ENCODE measurements at regions not wholly inside any gene's neighbourhood (a gene's known extent, or its start where the extent isn't known, plus 50 kb on each side); places are given as distances from the start of the nearest gene placed in this dataset.

DNA sequence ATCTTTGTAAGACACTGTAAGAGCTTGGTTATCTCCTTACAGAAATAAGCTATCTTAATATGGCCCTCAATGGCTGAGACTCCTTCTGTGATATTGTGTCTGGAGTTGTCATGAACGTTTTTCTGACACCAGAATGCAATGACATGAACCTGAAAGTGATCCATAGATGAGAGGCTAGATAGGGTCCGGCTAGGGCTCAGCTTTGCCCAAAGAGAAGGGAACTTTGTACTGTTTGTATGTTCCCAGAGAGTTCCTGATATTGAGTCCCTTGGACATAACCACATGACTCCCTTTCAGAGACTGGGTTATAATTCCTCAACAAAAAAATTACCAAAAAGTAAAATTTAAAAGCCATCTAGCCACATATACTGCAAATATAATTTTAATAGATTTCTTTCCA, 575.8 kb upstream of the CLINT1 start:
- DNase-seq = no peak

DNA sequence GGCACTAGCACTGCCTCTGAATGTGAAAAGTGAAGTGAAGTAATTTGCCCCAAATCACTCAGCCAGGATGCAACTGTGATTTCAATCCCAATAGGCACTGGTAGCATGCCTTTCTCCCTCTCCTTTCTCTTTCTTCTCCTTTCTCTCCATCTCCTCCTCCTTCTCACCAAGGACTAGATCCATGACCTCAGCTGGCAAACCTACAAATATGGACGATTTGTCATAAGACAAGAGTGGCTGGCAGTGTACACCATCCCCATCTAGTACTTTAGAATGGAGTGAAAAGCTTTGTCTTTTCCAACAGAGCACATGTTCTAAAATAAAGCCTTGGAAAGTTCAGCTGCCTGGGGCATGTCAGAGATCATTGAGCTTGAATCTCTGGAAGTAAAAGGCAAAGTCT, 574.7 kb upstream of the CLINT1 start:
- DNase-seq = no peak

DNA sequence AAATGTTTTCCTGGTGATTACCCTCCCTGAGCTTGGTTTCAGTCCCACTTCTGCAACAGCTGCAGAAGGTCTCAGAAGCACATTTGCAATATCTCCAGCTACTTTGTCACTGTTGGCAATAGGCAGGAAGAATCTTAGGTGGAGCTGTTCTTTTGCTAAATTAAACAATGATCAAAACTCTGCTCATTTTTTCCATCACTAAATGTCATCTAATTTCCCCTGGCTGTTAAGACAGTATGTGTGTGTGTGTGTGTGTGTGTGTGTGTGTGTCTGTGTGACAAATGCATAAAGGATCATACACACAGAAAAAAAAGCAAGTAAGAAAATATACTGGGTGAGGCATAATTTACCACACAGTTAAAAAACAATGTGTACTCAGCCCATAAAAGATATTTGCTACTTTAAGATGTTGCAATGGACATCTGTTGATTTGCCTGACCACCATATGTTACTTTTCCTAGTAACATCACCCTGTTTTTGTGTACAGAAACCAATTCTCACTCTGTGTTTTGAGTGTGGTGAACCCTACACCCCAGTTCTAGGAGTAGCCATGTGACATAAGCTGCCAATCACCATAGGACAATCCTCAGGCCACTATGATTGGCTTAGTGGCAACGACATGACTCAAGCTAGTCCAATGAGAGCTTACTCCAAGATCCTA, 572.6 kb upstream of the CLINT1 start:
- DNase-seq = no peak

DNA sequence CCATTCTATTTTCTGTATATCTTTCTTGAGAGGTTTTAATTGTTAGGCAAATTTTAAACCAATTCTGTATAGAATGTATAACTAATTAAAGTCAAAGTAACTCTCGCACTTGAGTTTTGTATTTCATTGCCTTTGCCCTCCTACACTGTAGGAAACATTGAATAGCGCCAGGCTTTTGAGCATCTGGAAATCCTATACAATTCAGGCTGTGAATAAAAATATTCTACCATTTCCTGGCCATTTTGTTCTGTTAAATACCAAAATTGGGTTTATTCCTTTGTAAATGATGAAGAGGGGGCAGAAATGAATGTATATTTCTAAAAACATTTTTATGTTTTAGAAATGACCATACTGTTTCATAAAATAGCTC, 571.8 kb upstream of the CLINT1 start:
- no peak for DNase-seq

DNA sequence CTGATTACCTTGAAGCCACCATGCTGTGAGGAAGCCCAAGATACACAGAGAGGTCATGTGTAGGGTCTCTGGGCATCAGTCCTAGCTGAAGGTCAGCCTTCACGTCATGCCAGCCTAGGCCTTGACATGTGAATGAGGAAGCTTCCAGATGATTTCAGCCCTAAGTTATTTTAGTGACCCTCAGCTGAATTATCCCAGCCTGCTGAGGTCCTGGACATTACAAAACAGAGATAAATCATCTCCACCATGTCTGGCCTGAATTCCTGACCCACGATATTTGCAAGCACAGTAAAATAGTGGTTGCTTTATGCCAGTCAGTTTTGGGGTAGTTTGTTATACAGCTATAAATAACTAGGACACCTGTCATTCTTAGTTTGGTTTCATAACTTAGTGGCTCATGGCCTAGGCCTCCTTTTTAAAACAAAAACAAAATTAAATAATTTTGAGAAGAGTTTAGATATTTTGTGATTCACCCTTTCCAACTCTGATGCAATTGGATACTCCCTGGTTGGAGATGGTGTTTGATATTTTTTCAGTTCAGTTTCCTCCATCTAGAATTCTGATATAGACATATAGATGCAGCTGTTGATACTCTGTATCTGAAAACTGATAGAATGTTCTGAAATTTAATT, 571.3 kb upstream of the CLINT1 start:
- DNase-seq = no peak

DNA sequence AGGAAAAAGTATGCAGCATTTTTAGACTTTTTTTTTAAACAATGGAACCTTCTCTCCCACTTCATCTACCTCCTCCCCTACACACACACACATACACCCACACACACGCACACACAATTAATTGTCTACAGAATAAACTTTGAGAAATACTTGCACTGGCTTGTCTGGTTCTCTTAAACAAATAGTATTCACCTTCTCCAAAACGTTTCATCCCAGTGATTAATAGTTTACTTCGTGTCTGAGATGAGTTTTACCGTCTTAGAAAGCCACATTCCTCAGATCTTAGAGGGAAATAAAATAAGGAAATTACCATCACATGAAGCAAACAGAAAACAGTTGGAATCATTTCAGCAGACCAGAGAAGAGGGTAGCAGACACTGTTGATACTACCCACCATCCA, 570.6 kb upstream of the CLINT1 start:
- DNase-seq = no peak

DNA sequence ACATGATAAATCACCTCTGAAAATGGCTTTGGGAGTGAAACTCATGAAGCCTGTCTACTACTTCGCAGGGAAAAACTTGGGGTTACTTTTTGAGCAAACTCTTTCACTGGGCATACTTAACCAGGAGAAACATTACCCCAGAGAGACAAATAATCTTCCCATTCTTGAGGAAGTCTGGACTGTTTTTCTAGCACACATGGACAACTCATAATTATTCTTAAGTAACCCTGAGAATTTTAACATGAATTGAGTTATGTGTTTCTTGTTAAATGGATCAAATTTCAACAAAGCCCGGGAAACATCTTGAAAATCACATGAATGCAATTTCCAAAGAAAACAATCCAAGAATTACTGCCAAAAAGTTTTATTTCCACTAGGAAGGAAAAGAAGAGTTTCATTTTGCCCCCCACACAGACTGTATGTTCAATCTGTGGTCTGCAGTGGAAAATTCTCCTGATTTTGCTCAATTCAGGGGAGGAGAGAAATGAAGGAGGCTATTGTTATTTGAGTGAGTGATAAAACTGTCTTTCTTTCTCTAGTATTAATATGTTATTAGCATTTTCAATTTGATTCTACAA, 564.8 kb upstream of the CLINT1 start:
- DNase-seq = no peak

DNA sequence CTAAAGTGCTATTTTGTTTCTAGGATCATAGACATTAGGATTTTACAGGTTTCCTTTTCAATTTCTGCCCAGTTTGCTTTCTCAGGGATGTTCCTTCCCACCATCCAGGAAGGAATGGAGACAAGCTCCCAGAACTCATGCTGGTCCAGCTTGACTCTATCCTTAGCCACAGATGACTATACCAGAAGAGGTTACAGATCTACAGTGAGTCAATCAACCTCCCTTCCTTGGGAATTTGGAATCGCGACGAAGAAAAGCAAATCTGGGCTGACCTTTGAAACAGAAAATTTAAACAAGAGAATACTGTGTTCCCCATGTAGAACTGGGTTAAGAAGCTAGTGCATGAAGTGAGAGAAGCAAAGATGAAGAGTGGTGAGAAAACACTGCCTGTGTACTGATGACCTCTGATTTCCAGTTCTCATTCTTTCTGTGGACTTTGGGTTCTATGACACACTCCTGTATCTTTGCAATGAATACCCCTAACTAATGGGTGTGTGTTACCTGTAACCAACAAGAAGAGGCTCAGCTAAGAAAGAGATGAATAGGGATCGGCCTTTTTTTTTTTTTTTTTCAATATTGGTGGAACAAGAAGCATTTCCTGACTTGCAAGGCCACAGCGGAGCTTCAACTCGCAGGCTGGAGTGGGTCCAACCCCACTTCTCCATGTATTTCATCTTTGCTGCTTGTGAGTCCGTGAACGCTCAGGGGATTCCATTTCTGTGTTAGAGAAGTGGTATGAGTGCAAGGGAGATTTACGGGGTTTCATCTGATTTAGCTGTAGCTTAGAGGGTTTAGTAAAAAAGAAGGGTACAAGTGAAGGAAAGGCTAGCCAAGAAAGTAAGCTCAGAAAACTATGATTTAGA, 563.9 kb upstream of the CLINT1 start:
- DNase-seq = no peak

DNA sequence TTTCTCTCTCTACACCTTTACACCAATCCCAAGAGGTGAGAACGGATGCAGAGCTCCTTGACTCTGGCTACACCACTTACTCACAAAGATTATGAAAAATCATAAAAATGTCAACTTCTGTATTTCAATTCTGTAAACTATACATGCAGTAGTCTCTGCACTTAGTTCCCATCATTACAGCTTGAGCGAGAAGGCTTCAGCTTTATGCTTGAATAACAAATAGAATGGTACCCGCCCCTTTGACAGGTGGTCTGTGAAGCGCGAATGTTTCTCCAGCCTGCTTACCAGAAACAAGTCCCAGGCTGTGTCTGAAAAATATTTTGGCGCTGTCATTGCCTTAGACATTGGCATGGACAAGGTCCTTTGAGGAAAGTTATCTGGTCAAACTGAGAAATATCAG, 562.4 kb upstream of the CLINT1 start:
- no peak for DNase-seq

DNA sequence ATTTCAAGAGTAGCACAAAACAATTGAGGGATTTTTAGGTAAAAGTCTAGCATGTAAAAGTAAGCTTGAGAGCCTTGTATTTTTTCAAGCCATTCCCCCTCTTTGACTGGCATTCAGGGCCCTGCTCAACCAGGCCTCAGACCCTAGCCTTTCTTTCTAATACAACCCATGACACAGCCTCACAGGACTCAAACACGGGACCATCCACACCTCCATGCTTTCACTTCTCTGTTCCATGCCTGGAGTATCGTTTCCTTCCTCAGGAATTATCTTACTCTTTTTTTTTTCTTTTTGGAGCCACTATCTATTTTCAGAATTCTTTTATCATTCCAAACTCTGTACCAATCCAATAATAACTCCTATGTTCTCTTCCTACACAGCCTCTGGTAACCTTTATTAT, 560.2 kb upstream of the CLINT1 start:
- DNase-seq = no peak

DNA sequence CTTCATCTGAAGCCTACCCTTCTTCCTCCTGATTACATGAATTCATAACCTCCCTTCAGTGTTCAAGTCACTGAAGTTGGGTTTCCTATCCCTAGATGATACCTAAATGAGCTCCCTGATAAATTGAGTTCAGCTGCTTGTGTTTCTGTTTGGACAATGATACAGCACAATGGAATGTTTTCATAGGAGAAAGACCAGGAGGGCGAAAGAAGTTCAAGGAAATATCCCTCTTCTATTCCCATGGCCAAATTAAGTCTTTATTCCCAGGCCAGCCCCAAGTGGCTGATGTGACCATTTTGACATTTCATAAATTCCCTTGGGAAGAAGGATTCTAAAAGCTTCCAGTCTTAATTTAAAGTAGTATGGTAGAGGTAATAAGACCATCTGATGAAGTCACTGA, 555.8 kb upstream of the CLINT1 start:
- no peak for DNase-seq

DNA sequence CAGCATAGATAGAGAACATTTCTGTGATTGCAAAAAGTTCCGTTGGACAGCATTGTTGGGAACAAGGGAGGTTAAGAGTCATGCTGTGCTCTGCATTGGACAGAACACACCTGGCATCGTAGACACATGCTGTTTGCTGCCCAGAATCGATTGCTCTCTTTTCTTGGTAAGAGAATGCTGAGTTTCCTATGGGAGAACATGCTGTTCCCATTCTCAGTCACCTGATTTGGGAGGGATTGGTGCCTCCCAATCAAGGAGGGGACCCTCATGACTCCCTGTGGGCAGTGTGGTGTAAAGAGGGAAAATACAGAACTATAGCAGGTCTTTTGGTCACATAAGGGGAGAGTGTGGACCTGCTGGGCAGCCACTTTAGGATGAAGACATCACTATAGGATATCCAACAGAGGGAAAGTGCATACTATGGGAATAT, 555.4 kb upstream of the CLINT1 start:
- no peak for DNase-seq

DNA sequence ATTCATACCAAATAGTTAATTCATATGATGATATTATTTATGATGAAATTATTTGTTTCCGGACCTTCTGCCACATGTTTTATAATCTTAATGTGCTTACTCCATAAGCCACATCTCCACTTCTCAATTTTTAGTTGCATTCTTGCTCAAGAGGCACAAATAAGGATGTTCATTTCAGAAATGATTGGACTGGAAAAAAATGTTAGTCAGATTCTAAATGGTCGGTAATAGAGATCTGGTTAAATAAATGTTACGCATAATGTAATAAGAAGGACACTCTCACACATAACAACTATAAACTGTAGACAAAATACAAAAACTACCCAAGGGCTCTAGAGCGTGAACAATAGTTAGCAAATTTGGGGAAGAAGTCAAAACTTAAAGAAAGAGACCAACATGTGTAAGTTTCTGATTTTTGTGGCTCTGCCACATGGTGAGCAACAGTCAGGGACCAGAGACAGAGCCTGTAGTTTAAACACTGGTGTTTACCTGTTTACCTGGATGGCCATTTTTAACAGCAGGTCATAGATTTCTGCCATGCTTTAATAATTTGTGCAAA, 554.3 kb upstream of the CLINT1 start:
- DNase-seq = no peak

DNA sequence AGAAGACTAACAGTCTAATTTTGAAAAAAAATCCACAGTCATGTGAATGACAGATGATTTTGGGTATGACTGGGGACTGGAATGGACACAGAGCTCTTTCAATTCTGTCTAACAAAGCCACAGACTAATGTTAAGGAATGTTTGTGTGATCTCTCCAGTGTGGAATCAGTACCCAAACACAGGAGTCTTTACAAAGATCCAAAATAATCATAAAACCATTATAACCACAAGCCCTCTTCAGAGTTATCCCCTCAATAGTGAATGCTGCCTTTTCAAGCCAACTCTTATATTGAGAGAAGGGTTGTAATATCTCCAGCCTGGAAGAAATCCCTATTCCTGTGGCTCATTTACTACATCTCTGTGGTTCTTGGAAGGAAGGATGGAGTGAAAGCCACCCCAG, 552.0 kb upstream of the CLINT1 start:
- DNase-seq = no peak

DNA sequence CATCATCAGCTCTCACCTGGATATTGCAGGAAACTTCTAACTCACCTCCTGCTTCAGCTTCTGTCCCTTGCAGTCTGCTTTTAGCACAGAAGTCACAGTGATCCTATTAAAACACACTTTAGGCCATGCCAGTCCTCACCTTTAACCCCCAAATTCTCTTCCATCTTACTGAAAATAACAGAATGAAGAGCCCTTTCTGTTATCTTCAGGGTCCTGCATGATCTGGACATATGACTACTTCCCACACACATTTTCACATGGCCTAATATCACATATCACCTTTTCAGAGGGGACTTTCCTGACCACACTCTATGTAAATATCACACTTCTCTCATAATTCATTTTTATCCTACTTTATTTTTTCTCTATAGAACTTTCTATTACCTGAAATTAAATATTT, 550.6 kb upstream of the CLINT1 start:
- no peak for DNase-seq

DNA sequence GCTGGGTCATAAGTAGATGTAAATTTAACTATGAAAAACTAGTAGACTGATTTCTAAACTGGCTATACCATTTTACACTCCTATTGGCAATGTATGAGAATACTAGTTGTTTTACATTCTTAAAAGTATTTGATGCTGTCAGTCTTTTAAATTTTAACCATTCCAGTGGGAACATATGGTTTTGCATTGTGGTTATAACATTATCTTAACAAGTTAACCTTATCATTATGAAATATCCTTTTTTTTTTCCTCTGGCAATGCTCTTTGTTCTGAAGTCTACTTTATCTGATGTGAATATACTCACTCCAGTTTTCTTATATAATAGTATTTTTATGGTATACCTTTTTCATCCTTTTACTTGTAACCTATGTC, 548.9 kb upstream of the CLINT1 start:
- DNase-seq = no peak

DNA sequence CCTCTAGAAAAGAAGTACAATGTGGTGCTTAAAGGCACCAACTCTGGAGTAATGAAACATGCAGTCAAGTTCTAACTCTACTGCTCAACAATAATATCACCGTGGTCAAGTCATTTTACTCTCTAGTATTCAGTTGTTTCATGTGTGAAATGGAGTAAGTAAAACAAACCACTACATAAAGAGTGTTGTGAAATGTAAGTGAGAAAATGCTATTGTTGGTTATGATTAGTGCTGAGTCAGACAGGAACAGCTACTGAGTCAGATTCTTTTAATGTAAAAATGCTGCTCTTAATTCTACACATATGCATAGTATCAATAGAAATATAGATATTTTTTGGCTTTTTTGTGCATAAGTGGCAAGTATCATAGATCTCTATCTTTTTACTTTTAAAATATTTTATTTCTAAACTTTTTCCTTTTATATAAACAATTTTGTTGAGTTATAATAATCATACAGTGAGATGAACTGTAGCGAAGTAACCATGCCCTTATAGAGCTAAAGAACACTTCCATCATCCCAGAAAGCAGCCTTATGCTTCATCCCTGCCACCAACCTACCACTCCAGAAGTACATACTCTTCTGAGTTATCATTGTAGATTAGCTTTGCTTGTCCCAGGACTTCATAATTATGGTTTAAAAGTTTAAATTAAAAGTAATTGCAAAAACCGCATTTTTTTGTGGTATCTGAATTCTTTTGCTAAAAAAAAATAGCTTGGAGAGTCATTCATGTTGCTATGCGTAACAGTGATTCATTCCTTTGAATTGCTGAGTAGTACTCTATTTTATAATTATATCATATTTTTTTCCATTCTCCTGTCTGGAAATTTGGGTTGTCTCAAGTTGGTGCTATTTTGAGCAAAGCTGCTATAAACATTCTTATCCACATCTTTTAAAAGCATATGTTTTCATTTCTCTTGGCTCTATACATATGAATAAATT, 548.2 kb upstream of the CLINT1 start:
- DNase-seq = no peak

DNA sequence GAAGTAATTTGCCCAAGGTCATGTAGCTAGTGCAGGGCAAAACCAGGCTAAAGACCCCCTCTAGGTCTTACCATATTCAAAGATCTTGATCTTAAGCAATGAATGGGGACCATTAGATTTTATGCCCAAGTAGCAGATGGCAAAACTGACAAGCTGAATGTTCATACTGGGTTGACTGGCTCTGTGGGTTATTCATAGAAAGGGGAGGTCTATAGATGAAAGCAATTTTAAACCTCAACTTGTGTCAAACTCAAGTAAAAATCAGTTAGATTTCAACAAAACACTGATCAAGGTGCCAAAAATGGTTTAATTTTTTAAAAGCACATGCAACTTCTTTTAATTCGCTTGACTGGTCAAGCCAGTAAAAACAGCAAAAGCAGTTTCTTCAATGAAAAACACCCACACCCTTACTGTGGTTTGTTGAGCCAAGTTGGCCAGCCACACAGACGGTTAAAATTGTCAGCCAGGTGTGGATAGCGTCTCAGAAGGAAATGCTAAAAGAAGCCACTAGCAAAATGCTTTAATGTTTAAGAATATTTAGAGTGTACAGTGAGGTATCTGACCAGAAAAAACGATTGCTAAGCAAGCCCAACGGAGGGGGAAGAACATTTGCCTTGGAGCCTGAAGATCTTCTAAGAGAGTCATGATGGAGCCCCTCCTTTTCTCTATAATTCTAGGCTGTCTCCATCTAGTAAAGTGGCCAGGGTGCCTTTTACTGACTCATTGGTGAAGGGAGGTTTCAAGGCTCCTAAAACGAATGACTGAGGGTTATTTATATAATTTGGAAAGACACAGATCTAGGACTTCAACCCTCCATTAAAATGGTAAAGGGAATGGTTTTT, 539.6 kb upstream of the CLINT1 start:
- DNase-seq = no peak

DNA sequence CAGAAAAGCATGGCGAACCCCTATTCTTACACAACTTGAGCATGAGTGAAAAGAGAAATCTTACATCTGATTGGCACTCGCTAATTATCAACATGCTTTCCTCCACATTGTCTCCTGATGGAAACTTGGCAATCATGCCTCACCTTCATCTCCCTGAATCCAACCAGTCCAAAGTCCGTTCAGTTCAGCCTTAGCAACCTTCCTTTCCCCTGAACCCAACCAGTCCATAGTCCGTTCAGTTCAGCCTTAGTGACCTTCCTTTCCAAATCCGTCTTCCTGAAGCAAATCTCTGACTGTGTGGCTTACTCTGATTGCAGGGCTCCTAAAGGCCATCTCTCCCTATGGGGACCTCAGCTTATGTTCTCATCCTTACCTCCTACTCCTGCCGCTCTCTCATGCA, 538.3 kb upstream of the CLINT1 start:
- no peak for DNase-seq

DNA sequence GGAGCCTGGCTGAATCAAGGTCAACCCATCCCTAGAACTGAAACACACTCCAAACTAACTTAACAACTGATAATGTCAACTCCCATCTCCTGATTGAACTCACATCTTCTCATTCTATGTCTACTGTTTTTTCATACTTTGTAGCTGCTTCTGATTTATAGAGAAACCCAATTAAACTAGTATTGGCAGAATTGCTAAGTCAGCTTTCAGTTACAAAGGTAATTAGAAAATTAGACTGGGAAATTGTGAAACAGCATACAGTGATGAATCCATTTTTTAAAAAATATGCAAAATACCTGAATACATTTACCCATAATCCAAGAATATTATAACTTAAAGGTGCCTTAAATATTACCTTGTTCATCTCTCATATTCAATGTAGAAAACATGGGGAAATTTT, 535.2 kb upstream of the CLINT1 start:
- DNase-seq = no peak

DNA sequence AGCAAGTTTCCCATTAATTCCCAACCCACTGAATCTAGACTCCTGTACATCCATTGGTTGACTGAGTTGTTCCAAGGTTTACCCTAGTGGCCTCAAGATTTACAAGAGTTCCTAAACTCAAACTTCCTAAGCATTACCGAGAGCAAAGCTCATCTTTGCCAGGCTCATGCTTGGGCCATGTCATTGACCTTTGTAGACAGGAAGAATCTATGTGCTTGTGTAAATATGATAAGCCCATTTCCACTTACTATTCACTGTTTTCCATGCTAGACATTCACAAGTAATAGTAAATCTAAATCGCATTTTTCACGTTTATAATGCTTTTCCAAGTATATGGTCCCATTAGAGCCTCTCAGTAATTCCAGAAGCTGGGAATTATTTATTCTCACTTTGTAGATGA, 534.5 kb upstream of the CLINT1 start:
- no peak for DNase-seq

DNA sequence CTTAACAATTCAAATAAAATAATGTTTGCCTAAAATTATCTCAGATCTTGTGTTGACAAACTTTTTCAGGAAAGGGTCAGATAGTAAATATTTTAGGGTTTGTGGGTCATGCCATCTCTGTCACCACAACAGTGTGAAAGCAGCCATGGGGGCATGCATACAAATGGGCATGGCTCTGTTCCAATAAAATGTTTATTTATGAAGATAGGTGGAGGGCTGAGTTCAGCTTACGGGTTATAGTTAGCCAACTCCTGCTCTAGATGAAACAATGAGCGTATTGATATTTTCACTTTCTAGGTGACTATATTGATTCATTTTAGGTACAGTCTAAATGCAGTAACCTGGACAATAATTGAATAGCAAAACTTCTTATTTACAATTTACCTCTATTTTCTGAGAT, 533.8 kb upstream of the CLINT1 start:
- DNase-seq = no peak

All from activated CD4-positive, alpha-beta T cell treated with anti-CD3 and anti-CD28 coated beads for 1 hour (primary cell).